ENCODE measurements at regions not wholly inside any gene's neighbourhood (a gene's known extent, or its start where the extent isn't known, plus 50 kb on each side); places are given as distances from the start of the nearest gene placed in this dataset.

GRCh38 chr5:52682492-52682891, 105.2 kb upstream of the ITGA1 start:
- DNase-seq (ENCODE audit: low read depth) = no peak

GRCh38 chr5:52684051-52684450, 103.7 kb upstream of the ITGA1 start:
- no peak for DNase-seq (ENCODE audit: low read depth)

DNA sequence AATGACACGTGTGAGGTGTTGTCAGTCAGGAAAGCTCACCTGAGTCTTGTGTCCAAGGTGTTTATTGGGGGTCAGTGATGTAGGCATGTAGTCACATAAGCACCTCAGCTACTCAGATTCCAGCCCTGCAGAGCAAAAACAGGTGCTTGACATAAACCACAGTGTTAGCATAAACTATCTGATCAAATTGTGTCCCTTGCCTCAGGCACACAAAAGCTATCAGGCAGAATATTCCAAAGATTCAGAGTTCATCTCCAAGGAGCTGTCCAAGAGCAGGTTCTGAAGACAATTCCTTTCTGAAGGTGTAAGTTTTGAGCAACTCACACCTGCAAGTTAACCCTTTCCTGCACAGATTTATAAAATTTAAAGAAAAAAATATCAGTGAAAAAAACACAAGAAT, 102.2 kb upstream of the ITGA1 start:
- DNase-seq (ENCODE audit: low read depth) = no peak

- no peak for DNase-seq (ENCODE audit: low read depth)
These were observed 101.7 kb upstream of the ITGA1 start for GRCh38 chr5:52685971-52686370.

DNA sequence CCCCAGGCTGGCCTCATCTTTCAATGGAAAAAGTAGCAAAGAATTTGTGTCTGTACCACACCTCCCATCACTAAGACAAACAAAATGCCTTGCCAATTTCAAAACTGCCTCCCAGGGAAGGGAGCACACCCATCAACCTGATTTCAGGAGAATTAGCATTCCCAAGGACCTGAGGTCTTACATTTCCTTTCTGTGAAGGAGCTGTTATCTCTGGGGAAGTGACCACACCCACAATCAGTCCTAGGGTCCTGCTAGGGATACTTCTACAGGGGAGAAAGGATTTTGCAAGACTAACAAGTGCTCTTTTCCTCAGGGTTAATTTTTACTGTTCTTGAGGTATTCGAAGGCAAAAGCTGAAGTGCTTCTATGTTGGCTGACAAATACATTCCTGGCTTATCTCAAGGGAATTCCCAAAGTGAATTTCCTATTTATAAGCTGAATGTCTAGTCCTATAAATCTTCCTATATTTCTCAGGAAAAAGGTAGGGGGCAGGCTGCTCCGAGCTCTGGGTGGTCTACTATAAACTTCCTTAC, 97.4 kb upstream of the ITGA1 start:
- no peak for DNase-seq (ENCODE audit: low read depth)

DNA sequence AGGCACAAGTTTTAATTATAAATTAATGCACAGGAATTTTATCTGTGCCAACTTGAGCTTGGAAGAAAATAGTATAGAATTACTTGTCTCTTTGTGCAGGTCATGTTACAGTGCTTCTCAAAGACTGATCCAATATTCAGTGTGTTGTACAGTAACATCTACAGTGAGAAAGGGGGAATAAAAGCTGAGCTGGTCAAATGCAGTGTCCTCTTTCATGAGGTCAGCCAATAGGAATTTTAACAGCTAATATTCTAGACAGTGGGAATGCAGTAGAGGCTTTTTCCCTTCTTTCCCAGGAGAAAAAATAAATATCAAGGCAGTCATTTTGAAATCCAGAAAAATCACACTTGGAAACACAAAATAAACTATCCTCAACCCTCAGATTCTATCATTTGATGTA, 95.7 kb upstream of the ITGA1 start:
- no peak for DNase-seq (ENCODE audit: low read depth)

GRCh38 chr5:52692606-52693005, 95.1 kb upstream of the ITGA1 start:
- DNase-seq (ENCODE audit: low read depth) = no peak

- peak; percentile 19 for DNase-seq (ENCODE audit: low read depth)
These were observed 94.4 kb upstream of the ITGA1 start for GRCh38 chr5:52693280-52693679.

DNA sequence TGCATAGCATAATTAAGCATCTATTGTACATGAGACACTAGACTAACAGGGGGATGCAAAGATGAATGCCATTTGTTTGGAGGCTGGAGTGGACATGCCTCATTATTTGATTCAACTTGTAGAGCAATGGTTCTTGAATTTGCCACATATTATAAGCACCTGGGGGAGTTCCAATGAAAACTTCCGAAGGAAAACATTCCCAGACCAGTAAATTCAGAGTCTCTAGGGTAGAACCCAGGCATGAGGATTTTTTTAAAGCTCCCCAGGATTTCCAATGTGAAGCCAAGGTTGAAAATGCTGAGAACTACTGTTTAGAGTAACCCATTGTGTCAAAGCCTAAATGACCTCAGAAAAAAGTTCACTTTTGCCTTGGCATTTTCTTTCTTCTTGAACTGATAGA, 93.9 kb upstream of the ITGA1 start:
- DNase-seq (ENCODE audit: low read depth) = no peak

DNA sequence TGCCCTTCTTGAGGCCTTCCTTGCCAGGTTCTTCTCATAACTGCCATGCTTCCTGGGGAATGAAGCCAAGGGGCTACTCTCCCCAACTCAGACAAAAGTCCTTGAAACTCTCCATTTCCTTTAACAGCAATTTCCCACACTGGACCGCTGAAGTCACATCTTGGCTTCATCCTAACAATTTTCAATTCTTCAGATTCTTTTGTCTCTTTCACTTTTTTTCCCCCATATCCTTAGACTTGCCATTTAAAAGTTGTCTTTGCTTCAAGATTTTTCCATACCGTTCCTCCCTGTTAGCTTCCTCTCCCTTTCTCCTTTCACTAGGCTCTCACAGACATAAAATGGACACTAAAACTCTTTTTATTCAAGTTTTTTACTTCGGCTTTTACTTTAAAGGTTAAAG, 93.1 kb upstream of the ITGA1 start:
- DNase-seq (ENCODE audit: low read depth) = no peak

DNA sequence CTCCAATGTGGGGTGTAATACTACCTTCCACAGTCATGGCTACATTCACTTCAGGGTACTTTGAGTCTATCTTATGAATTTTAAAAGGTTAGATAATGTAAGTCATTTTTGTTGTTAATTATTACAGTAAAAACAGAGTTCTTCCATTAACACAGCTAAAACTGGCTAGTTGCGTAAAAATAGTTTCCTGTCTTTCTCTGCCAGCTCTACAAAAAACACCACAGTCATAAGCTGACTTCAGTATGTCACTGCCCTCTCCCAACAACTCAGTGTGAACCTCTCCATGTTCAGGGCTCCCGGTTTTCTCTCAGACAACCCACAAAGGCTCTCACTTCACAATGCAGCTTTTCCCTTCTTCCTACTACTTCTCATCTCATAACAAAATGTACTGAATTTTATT, 84.8 kb upstream of the ITGA1 start:
- DNase-seq (ENCODE audit: low read depth) = no peak

- DNase-seq (ENCODE audit: low read depth) = no peak
These were observed 84.4 kb upstream of the ITGA1 start for GRCh38 chr5:52703321-52703720.

DNA sequence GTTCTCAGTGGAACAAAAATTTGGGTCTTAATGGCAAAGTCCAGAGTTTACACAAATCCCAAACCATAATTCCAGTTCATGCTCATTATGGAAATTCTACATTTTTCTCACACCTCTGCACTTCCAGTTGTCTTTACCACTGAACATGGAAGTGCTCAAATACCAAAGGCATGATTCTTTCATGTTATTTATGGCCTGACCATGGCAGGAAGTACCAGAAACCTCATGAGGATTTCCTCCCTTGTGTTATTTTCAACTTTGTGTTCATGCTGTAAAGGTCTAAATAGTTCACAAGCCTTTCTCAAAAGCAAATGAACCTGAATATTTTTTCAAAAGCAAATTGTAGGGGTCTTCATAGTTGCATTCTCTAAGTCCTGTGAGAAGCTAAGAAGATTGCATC, 82.0 kb upstream of the ITGA1 start:
- no peak for DNase-seq (ENCODE audit: low read depth)

GRCh38 chr5:52706775-52707174, 80.9 kb upstream of the ITGA1 start:
- DNase-seq (ENCODE audit: low read depth) = no peak

- no peak for DNase-seq (ENCODE audit: low read depth)
These were observed 80.1 kb upstream of the ITGA1 start for GRCh38 chr5:52707616-52708015.

DNA sequence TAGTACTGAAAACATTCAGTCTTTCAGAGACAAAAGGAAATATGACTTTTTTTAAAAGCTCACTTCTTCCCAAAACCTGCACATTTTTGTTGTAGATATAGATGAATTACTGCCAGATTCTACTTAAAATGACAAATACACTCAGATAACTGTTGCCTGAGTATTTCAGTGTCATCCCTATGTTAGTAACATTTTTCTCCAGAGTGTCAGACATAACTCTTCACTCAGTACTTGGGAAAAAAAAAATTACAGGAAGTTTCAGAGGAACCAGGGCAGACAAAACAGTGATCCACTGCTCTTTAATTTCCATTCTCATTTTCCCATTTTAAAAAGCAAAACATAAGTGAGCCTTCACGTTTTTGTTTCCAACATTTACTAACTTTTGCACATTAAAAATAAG, 79.3 kb upstream of the ITGA1 start:
- DNase-seq (ENCODE audit: low read depth) = no peak

DNA sequence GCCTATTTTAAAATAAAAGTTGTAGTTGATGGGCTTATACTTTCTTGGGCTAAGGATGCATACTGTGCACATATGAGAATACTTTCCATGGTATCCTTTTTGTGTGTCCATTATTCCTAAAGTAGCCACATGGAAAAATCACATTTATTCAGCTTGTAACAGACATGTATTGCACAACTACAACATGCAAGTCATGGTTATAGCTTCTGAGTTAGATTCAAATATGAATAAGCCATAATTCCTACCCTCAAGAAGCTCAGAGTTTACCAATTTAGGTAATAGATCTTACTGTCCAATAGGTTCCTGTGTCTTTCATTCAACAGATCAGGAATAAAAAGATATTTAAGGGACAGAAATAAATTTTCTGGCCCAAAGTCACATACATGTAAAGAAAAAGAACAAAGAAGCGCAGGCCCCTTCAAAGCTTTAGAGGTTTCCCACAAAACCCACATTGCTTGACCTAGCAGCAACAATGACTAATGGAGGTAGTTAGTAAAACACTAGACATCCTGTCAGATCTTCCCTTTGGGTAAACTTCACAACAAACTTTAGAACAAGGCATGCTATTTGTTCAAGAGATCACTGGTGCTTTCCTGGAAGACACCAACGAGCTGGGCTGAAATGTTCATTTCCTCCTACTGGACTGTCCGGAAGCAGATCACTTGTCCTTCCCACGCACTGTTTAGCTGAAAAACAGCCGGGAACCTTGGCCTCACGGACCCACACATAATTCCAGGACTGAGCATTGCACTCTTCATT, 78.4 kb upstream of the ITGA1 start:
- DNase-seq (ENCODE audit: low read depth) = no peak

- no peak for DNase-seq (ENCODE audit: low read depth)
These were observed 77.3 kb upstream of the ITGA1 start for GRCh38 chr5:52710310-52710971.

- DNase-seq (ENCODE audit: low read depth) = no peak
These were observed 76.6 kb upstream of the ITGA1 start for GRCh38 chr5:52710972-52711596.

- DNase-seq (ENCODE audit: low read depth) = no peak
These were observed 75.4 kb upstream of the ITGA1 start for GRCh38 chr5:52712354-52712753.

GRCh38 chr5:52725065-52725746, 62.5 kb upstream of the ITGA1 start:
- DNase-seq (ENCODE audit: low read depth) = peak; percentile 26

GRCh38 chr5:52725808-52726207, 61.9 kb upstream of the ITGA1 start:
- no peak for DNase-seq (ENCODE audit: low read depth)

DNA sequence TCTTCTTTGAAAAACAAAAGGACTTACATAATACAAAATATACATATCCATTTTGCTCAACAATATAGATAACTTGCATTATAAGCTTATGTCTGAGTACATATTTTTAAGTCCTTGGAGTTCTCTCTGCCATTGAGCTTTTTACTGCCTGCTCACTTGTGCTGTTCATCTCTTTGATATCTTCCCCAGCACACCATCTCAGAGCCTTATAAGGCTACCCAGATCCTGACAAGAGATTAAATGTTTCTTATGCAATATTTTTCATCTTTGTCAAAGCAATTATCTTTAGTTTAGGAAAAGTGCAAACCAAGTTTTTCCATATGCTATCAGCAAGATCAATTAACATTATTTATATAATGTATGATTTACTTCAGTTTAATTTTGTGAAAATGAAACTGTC, 60.7 kb upstream of the ITGA1 start:
- no peak for DNase-seq (ENCODE audit: low read depth)

Measured in activated T-cell treated with anti-CD3 and anti-CD28 coated beads for 1 hour (primary cell).